ENCODE measurements at regions not wholly inside any gene's neighbourhood (a gene's known extent, or its start where the extent isn't known, plus 50 kb on each side); places are given as distances from the start of the nearest gene placed in this dataset.

- intact Hi-C loops (cut with DNase I) = no loop called here
- DNase-seq (ENCODE audit: low spot score) = no peak
These were observed 50.3 kb upstream of the DPH6 start for GRCh38 chr15:35596285-35596684.

- no peak for DNase-seq (ENCODE audit: low spot score)
- intact Hi-C loops (cut with DNase I) = no loop called here
These were observed 56.9 kb upstream of the DPH6 start for GRCh38 chr15:35602836-35603235.

DNA sequence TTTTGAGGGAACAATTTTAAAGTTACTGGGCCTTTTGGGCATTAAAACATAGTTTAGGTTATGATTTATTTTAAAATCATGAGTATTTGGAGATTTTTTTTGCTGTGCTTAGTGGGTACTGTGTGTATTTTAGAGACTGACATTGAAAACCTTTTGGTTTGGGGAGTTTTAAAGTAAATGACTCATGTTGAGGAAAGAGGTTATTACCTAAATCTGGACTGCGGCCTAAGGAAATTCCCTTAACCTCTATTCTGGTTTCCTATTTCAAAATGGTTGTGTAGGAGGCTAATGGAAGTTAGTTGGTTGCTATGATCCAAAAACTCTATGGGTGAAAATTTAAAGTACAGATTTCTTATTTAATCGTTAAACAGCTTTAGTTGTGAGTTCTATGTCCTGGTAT is 57.3 kb upstream of the DPH6 start:
- intact Hi-C loops (cut with DNase I) = no loop called here
- no peak for DNase-seq (ENCODE audit: low spot score)

- no peak for DNase-seq (ENCODE audit: low spot score)
- intact Hi-C loops (cut with DNase I) = no loop called here
These were observed 57.9 kb upstream of the DPH6 start for GRCh38 chr15:35603856-35604255.

DNA sequence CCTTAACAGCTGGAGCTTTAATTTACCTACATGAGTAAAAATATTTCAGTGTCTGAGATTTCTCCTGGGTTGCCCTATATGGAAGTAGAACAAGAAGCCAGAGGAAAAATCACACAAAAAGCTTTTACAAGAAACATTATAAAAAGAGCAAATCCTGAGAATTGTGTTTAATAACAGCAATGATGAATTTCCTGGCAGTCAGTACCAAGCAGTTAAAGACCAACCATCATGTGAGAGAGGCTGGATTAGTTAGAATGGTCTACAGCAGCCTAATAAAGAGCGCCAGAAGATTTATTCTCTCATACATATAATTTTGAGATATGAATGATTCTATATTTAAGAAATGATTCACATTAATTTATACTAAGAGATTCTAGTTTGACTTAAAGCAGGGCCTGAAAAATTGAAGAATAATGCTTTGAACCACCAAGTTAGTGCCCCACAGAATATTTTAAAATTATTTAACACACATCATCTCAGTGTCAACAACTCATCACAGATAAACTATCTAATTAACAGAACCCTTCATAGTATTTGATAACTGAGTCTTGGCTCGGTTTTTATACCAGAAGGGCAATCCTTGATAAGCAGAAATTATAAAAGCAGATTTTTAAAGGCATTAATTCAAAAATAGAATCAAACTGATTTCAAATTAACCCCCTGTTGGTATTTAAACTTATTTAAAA is 59.9 kb upstream of the DPH6 start:
- intact Hi-C loops (cut with DNase I) = no loop called here
- DNase-seq (ENCODE audit: low spot score) = no peak

DNA sequence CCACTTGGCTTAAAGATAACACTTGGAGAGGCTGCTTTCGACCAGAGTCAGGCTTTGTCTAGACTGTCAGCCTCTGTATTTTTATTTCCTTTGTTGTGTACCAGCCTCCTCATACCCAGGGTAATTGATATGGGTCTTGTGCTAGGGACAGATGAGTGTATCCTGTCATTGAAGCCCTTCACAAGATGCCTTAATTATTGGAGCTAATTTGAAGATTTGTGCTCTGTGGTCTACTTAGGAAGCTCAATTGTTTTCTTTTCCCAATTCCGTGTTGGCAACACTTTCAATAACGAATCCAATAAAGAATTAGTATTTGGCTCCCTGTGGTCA is 60.5 kb upstream of the DPH6 start:
- intact Hi-C loops (cut with DNase I) = no loop called here

GRCh38 chr15:35616498-35617271 is 70.7 kb upstream of the DPH6 start:
- intact Hi-C loops (cut with DNase I) = no loop called here
- no peak for DNase-seq (ENCODE audit: low spot score)

More for the DNA sequence above, 60.5 kb upstream of the DPH6 start:
- no peak for DNase-seq (ENCODE audit: low spot score)

- DNase-seq (ENCODE audit: low spot score) = no peak
- intact Hi-C loops (cut with DNase I) = no loop called here
These were observed 72.6 kb upstream of the DPH6 start for GRCh38 chr15:35618260-35619188.

DNA sequence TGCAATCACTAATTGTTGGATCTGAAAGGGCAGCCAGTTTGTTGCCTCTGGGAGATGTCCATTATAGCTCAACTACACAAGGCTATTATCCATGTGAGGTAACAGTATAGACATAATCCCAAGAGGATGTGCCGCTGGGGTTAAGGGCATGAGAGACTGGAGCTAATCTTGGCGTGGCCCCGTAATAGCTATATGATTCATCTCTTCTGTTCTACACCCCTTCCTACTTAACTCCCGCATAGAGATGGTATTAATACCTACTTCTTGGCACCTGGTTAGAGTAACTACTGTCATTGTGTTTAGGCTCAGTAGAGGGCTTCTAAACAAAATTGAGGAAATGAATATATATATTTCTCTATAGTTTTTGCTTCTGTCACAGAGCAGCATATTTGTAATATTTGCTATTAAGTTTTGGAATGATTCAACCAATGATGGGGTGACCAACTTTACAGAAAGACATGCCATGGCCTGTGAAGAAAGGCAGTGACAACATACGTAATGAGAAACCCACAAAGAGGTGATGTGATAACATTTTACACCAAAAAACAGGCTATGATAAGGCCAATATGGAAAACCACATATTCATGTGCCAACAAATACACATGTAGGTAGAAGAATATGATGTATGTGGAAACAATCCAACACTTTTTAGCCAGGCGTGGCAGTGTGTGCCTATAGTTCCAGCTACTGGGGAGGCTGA is 76.8 kb upstream of the DPH6 start:
- no peak for DNase-seq (ENCODE audit: low spot score)
- intact Hi-C loops (cut with DNase I) = no loop called here

- DNase-seq (ENCODE audit: low spot score) = no peak
These were observed 78.9 kb upstream of the DPH6 start for GRCh38 chr15:35624881-35625280.

GRCh38 chr15:35626571-35627318 is 80.8 kb upstream of the DPH6 start:
- intact Hi-C loops (cut with DNase I) = no loop called here
- no peak for DNase-seq (ENCODE audit: low spot score)

More at GRCh38 chr15:35624881-35625280, 78.9 kb upstream of the DPH6 start:
- intact Hi-C loops (cut with DNase I) = no loop called here

DNA sequence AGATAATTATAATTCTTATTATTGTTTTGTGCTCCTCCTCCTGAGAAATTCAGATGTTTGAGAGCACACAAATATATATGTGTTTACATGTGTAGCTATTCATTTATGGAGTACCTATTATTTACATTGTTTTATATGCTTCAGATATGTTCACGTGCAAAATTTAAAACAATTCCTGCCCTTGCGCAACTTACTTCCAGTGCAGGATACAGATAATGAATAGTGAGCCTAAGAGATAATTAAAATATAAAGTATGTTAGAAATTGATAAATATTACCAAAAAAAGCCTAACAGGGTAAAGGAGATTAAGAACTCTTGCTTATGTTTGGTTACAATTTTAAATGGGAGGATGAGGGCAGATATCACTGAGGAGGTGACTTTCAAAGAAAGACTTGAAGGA is 81.7 kb upstream of the DPH6 start:
- intact Hi-C loops (cut with DNase I) = no loop called here
- DNase-seq (ENCODE audit: low spot score) = no peak

GRCh38 chr15:35629766-35630165 is 83.8 kb upstream of the DPH6 start:
- intact Hi-C loops (cut with DNase I) = no loop called here
- no peak for DNase-seq (ENCODE audit: low spot score)

DNA sequence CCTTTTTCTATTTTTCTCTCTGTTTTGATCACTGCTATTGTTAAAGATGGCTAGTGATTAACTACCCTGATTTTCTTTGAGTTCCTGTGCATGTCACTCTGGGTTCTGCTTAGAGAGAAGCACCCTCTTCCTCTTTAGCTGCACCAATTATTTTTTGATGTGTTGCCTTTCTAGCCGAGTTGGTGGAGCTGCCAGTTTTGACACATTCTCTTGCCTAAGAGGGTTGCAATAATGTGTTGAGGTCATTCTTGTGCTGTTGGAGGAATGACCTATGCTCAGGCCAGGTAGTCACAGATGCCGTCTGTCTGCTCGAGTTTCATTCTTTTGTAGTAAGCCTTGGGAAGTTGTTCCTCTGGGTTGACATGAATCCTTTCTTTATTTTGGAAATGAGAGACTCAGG is 84.6 kb upstream of the DPH6 start:
- intact Hi-C loops (cut with DNase I) = no loop called here
- no peak for DNase-seq (ENCODE audit: low spot score)

- no peak for DNase-seq (ENCODE audit: low spot score)
- intact Hi-C loops (cut with DNase I) = no loop called here
These were observed 85.0 kb upstream of the DPH6 start for GRCh38 chr15:35630985-35631384.

DNA sequence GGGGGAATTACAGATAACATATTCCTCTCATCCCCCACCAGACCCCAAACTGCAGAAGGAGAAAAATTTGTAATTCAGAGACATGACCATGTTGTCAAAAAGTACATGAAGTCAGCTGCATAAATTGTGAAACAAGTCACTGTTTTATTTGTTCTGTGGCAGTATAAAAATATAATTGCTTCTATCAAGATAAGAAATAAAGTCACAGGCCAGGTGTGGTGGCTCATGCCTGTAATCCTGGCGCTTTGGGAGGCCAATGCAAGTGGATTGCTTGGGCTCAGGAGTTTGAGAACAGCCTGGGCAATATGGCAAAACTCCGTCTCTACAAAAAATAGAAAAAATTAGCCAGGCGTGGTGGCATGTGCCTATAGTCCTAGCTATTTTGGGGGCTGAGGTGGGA is 87.7 kb upstream of the DPH6 start:
- no peak for DNase-seq (ENCODE audit: low spot score)
- intact Hi-C loops (cut with DNase I) = no loop called here

GRCh38 chr15:35646790-35647189 is 100.8 kb upstream of the DPH6 start:
- intact Hi-C loops (cut with DNase I) = no loop called here
- no peak for DNase-seq (ENCODE audit: low spot score)

DNA sequence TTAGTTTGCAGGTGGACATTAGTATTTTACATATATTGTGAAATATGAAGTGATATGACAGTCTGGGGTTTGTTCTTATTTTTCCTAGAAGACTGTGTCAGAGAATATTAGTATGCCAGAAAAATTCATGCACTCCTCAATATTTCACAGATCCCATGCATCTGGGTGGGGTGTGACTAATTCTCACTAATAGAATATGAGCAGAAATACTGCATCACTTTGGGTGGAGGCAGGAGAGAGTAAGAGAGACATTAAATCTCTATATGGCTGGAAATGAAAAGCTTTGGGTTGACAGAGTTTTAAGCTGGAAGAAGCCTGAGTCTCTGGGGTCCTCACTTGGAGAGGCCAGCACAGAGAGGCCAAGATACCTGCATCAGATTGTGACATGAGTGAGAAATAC is 101.3 kb upstream of the DPH6 start:
- intact Hi-C loops (cut with DNase I) = no loop called here
- no peak for DNase-seq (ENCODE audit: low spot score)

- no peak for DNase-seq (ENCODE audit: low spot score)
- intact Hi-C loops (cut with DNase I) = no loop called here
These were observed 103.0 kb upstream of the DPH6 start for GRCh38 chr15:35648941-35649340.
